ENCODE measurements at regions not wholly inside any gene's neighbourhood (a gene's known extent, or its start where the extent isn't known, plus 50 kb on each side); places are given as distances from the start of the nearest gene placed in this dataset.

- intact Hi-C loops (cut with DNase I; ENCODE audit: low total_unique reads): no loop called here
- Histone ChIP-seq H3K27ac (no peak overlapping the region), H3K4me1 (no peaks in the 10 kb centered on the region), H3K27me3 (no peaks in the 10 kb centered on the region), H3K9me3 (no peaks in the 10 kb centered on the region), H3K36me3 (no peaks in the 10 kb centered on the region), H3K4me3 (no peak overlapping the region)
- TF ChIP-seq POLR2A (IDR thresholded peaks at IDR 0.05): no peak
- TF ChIP-seq POLR2AphosphoS5 (IDR thresholded peaks at IDR 0.05): no peak
- TF ChIP-seq CTCF (IDR thresholded peaks at IDR 0.05): no peak
- DNase-seq (ENCODE audit: low spot score in 2 of 2): no peak
These were observed 66.8 kb downstream of the PALM2AKAP2 start for GRCh38 chr9:109846776-109847175.

- no peaks in the 10 kb centered on the region for H3K9me3 ChIP-seq
- no peak for DNase-seq (ENCODE audit: low spot score in 2 of 2)
- no peaks in the 10 kb centered on the region for H3K27me3 ChIP-seq
- H3K4me3 ChIP-seq: no peak overlapping the region
- TF ChIP-seq POLR2A (IDR thresholded peaks at IDR 0.05): no peak
- TF ChIP-seq CTCF (IDR thresholded peaks at IDR 0.05): no peak
- no peak for TF ChIP-seq POLR2AphosphoS5 (IDR thresholded peaks at IDR 0.05)
- H3K4me1 ChIP-seq: no peaks in the 10 kb centered on the region
- H3K27ac ChIP-seq: no peak overlapping the region
- intact Hi-C loops (cut with DNase I; ENCODE audit: low total_unique reads): no loop called here
- no peaks in the 10 kb centered on the region for H3K36me3 ChIP-seq
These were observed 72.6 kb downstream of the PALM2AKAP2 start for GRCh38 chr9:109852556-109852955.

- Histone ChIP-seq H3K27me3 (no peaks in the 10 kb centered on the region), H3K27ac (no peak overlapping the region), H3K4me1 (no peaks in the 10 kb centered on the region), H3K4me3 (no peak overlapping the region), H3K9me3 (no peaks in the 10 kb centered on the region), H3K36me3 (no peaks in the 10 kb centered on the region)
- intact Hi-C loops (cut with DNase I; ENCODE audit: low total_unique reads): no loop called here
- no peak for DNase-seq (ENCODE audit: low spot score in 2 of 2)
- TF ChIP-seq CTCF (IDR thresholded peaks at IDR 0.05) (no peak), POLR2AphosphoS5 (IDR thresholded peaks at IDR 0.05) (no peak), POLR2A (IDR thresholded peaks at IDR 0.05) (no peak)
These were observed 75.5 kb downstream of the PALM2AKAP2 start for GRCh38 chr9:109855540-109855939.

GRCh38 chr9:109856785-109857184 is 76.8 kb downstream of the PALM2AKAP2 start:
- Histone ChIP-seq H3K36me3 (no peaks in the 10 kb centered on the region), H3K4me3 (no peak overlapping the region), H3K4me1 (no peaks in the 10 kb centered on the region), H3K27me3 (no peaks in the 10 kb centered on the region), H3K27ac (peak overlapping the region in 1 of 2 donors; percentile 58), H3K9me3 (no peaks in the 10 kb centered on the region)
- DNase-seq (ENCODE audit: low spot score in 2 of 2): no peak
- intact Hi-C loops (cut with DNase I; ENCODE audit: low total_unique reads): no loop called here
- TF ChIP-seq POLR2AphosphoS5 (IDR thresholded peaks at IDR 0.05): no peak
- TF ChIP-seq POLR2A (IDR thresholded peaks at IDR 0.05): no peak
- TF ChIP-seq CTCF (IDR thresholded peaks at IDR 0.05): no peak

- DNase-seq (ENCODE audit: low spot score in 2 of 2): no peak
- H3K4me1 ChIP-seq: no peaks in the 10 kb centered on the region
- no peak overlapping the region for H3K27ac ChIP-seq
- TF ChIP-seq POLR2AphosphoS5 (IDR thresholded peaks at IDR 0.05): no peak
- TF ChIP-seq CTCF (IDR thresholded peaks at IDR 0.05): no peak
- TF ChIP-seq POLR2A (IDR thresholded peaks at IDR 0.05): no peak
- intact Hi-C loops (cut with DNase I; ENCODE audit: low total_unique reads): no loop called here
- no peaks in the 10 kb centered on the region for H3K9me3 ChIP-seq
- H3K36me3 ChIP-seq: no peaks in the 10 kb centered on the region
- no peak overlapping the region for H3K4me3 ChIP-seq
- H3K27me3 ChIP-seq: no peaks in the 10 kb centered on the region
These were observed 77.3 kb downstream of the PALM2AKAP2 start for GRCh38 chr9:109857336-109857735.
